A549 (cell line): ENCODE measurements at regions not wholly inside any gene's neighbourhood (a gene's known extent, or its start where the extent isn't known, plus 50 kb on each side); places are given as distances from the start of the nearest gene placed in this dataset.

Experiments used
- CTCF ChIP-seq: fragments of >200 bp; sonication (Bioruptor Twin); formaldehyde crosslinking; IDR thresholded peaks from 3 replicates; pipeline ENCODE4 v1.5.1; 2016
- JUNB ChIP-seq: fragments of >200 bp; sonication (Bioruptor Twin); formaldehyde crosslinking; IDR thresholded peaks from 2 replicates; pipeline ENCODE4 v1.6.1; 2016
- MAFK ChIP-seq: fragments of 450-650 bp; IDR thresholded peaks from 2 replicates; pipeline ENCODE4 v1.6.1; 2014; ENCODE audit not compliant: partially characterized antibody
- POLR2A ChIP-seq: IDR thresholded peaks from 2 replicates; pipeline ENCODE4 v1.6.1; 2012; ENCODE audit warnings: mild to moderate bottlenecking, low read length

DNA sequence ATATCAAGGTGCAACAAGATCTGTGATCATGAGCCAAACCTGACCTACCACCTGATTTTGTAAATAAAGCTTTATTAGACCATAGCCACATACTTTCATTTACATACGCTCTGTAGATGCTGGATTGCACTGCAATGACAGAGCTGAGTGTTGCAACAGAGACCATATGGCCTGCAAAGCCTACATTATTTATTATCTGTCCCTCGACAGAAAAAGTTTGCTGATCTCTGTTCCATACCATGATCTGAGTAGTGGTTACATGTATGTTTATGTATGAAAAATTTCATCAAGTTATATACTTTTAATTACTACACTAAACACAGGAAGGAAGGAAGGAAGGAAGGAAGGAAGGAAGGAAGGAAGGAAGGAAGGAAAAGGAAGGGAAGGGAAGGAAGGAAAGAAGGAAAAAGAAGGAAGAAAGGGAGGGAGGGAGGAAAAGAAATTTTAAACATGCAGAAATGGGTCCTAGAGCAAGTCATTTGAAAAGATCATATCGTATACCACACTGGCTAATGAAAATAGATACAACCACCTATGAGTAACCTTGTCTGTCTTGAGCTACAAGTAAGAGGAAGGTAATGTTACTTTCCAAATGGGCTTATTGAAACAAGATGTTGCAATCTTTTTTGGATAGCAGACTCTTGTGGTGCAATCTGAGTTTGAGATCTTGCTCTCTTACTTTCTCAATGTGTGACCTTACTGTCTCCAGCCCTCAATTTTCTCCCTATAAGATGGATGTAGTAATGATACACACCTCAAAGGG lies 441.0 kb downstream of the KIF16B start:
- TF ChIP-seq CTCF, result no peak
- no peak for TF ChIP-seq MAFK
- no peak for TF ChIP-seq JUNB
- no peak for TF ChIP-seq POLR2A
